Caki2 (cell line): ENCODE measurements at regions not wholly inside any gene's neighbourhood (a gene's known extent, or its start where the extent isn't known, plus 50 kb on each side); places are given as distances from the start of the nearest gene placed in this dataset.
"Not testable (repeated sequence)": the region's sequence is repeated elsewhere in the genome, so short reads cannot be mapped to it uniquely, and the experiment has no call there.

Experiments used
- DNase-seq: peaks from one replicate; pipeline ENCODE4 v3.0.0-alpha.2; 2015; ENCODE audit warnings: low read depth
- in situ Hi-C: cut with HindIII; loops from 2 replicates; pipeline ENCODE4 v1.10.0; 2016; ENCODE audit warnings: low sequenced_read_pairs, low pct_unique_long_range_greater_than_20kb, mixed read lengths

- in situ Hi-C loops, result no loop called here
- DNase-seq, result no peak
These were observed 352.5 kb downstream of the KCNJ2 start for GRCh38 chr17:70521821-70522256.

DNA sequence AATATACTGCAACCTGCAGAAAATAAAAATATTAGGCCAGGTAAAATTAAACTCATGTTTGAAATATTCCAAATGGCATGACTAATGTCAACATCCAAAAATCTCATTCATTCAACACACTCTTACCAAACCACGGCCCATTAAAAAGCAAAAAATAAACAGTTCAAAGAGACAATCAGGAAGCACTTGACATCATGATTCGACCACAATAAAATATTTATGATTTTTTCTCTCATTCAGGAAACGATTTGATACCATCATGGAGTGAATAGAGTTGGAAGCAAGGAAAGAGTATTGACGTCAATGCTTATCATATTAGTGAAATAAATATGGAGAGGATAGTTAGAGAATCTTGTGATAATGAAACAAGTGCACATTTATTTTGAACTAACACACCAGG is 354.1 kb downstream of the KCNJ2 start:
- DNase-seq, result no peak
- in situ Hi-C loops, result no loop called here

DNA sequence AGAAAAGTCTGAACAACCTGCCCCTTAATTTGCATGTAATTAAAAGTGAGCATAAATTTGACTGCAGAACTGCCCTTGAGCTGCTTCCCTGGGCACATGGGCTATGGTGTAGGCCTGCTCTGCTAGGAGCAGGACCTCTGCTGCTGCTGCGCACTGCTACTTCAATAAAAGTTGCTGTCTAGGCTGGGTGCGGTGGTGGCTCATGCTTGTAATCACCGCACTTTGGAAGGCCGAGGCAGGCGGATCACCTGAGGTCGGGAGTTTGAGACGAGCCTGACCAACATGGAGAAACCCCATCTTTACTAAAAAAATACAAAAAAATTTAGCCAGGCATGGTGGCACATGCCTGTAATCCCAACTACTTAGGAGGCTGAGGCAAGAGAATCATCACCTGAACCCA is 355.7 kb downstream of the KCNJ2 start:
- in situ Hi-C loops, DNase-seq: not testable (repeated sequence)

DNA sequence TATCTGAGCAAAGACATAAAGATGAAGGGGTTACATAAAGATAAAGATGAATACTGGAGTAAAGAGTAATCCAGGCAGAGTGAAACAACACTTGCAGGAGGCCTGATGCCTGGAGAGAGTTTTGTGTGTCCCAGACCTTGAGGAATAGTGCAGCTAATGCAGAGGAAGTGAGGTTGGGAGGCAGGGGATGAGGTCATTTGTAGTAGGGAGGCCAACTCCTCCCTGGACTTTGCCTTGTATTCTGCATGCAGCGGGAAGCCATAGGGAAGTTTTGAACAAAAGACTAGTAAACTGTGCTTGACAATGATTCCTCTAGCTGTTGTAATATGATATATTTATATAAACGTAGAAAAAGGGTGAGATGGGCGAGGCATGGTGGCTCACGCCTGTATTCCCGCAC is 356.6 kb downstream of the KCNJ2 start:
- in situ Hi-C loops, result no loop called here
- DNase-seq, result no peak

DNA sequence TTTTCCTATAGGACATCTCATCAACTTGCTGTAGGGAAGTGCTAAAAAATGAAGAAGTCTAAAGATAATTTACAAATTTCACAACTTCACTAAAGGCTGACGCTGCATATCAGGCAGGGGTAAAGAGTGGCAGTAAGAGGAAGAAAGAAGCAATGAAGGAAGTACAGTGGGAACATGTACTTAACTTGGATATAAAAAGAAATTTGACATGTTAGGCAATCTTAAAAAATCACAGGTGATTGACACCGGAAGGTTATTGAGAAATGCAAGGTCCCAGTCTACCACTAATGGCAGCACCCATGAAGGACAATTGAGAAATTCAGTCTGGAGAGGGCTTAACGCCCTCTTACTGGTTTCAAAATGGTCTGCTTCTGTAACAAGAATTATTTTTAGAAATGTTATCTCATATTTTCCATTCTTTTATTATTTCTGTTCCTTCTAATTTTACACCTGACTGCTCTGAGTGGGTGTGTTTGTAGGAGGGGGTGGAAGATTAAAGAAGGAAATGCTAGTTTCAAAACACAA is 358.1 kb downstream of the KCNJ2 start:
- in situ Hi-C loops, result no loop called here
- no peak for DNase-seq

- in situ Hi-C loops, result no loop called here
- no peak for DNase-seq
These were observed 364.1 kb downstream of the KCNJ2 start for GRCh38 chr17:70533427-70533826.

DNA sequence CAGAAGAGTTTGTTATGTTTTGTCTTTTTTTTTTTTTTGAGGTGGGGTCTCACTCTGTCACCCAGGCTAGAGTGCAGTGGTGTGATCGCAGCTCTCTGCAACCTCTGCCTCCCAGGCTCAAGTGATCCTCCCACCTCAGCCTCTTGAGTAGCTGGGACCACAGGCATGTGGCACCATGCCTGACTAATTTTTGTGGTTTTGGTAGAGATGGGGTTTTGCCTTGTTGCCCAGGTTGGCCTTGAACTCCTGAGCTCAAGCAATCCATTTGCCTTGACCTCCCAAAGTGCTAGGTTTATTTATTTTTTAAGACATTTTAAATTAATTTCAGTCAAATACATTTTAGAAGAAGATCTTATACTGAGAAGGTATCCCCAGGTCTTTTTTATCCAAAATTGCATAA is 366.7 kb downstream of the KCNJ2 start:
- in situ Hi-C loops, result no loop called here
- no peak for DNase-seq

GRCh38 chr17:70539132-70539924 is 370.0 kb downstream of the KCNJ2 start:
- in situ Hi-C loops, result no loop called here
- DNase-seq, result no peak

- DNase-seq, result no peak
- in situ Hi-C loops, result no loop called here
These were observed 373.5 kb downstream of the KCNJ2 start for GRCh38 chr17:70542876-70543275.

GRCh38 chr17:70544317-70544716 is 375.0 kb downstream of the KCNJ2 start:
- in situ Hi-C loops, result no loop called here
- DNase-seq, result no peak

- in situ Hi-C loops, result no loop called here
- peak; percentile 50 for DNase-seq
These were observed 383.1 kb downstream of the KCNJ2 start for GRCh38 chr17:70552230-70552981.

- in situ Hi-C loops, result no loop called here
- DNase-seq, result no peak
These were observed 383.6 kb downstream of the KCNJ2 start for GRCh38 chr17:70552982-70553334.

DNA sequence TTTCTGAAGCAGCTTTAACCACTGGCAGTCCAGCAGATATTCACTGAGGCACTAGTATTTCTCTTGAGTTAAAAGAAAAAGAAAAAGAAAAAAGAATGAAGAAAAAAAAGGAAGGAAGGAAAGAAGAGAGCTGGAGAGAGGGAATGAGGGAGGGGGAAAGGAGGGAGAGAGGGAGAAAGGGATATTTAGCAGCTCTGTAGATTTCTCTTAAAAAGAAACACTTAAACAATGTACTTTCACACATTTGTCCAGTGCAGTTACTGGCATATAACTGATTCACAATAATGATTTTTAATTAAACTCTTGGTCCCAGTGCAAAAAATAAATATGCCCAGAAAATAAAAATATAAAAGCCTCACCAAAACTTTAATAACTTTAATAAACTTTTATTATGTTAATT is 386.4 kb downstream of the KCNJ2 start:
- in situ Hi-C loops, result no loop called here
- DNase-seq, result no peak

GRCh38 chr17:70558821-70559220 is 389.5 kb downstream of the KCNJ2 start:
- in situ Hi-C loops, result no loop called here
- no peak for DNase-seq

DNA sequence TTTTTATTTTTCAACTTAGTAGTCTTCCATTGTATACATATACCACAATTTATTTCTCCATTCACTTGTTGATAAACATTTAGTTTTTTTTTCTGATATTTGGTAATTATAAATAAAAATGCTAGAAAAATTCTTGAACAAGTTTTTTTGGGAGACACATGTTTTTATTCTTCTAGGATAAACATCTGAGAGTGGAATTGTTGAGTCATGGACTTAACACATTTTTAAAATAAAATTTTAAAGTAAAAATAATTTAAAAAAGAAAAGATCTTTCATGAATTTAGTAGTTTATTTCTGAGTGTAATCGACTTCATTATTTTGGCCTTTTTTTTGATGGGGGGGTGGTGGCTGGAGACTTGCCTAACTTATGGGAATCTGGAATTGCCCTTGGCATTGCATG is 391.1 kb downstream of the KCNJ2 start:
- DNase-seq, result no peak
- in situ Hi-C loops, result no loop called here

GRCh38 chr17:70562137-70562536 is 392.8 kb downstream of the KCNJ2 start:
- DNase-seq, result no peak
- in situ Hi-C loops, result no loop called here

- DNase-seq, result peak; percentile 14
These were observed 394.0 kb downstream of the KCNJ2 start for GRCh38 chr17:70563281-70563820.

DNA sequence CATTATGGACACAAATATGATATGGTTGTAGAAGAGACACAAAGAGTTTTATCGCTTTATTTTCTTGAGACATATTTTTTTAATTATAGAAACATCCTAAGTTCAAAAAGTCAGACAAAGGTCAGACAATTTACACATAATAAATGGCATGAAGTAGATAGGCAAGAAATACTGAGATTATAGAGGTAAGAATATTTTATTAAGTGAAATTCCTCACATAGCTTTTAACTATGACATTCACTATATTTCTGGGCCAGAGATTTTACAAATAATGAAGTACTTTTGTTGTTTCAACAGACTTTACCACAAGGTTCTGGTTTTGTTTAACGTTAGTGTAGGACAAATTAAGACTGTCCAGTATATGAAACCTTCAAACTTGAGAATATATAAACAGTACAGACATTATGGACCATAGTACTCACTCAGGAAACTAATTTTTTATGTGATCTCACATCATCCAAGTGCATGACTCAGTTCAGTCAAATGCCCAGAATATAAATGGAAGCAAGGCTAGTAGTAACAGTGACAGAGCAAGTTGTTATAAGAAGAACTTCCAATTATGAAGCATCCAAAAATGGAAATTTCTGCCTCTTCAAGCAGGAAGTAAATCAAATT is 394.8 kb downstream of the KCNJ2 start:
- DNase-seq, result no peak
- in situ Hi-C loops, result no loop called here

More at GRCh38 chr17:70563281-70563820, 394.0 kb downstream of the KCNJ2 start:
- in situ Hi-C loops, result no loop called here

GRCh38 chr17:70569128-70569527 is 399.8 kb downstream of the KCNJ2 start:
- in situ Hi-C loops, result no loop called here
- DNase-seq, result no peak
